ENCODE measurements at regions not wholly inside any gene's neighbourhood (a gene's known extent, or its start where the extent isn't known, plus 50 kb on each side); places are given as distances from the start of the nearest gene placed in this dataset.

DNA sequence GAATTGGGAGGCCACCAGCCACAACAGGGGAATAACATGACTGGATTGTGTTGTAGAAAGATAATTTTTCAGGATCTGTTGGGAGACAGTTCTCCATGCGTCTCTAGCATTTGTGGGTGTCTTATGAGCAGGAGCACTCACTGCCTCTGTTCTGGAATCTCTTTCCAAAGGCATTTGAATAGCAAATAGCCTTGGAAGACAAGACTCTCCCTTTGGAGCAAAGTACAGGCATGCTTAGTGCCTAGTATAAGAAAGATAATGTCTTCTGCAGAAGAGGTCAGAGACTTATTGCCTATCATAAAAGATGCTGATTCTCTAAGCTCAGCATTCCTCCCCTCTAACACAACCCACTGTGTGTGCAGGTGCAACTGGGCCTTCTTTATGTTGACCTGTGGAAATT lies 58.3 kb downstream of the VCPKMT start:
- no peak overlapping the region for H3K4me3 ChIP-seq (ENCODE audit: low read depth, low read length)
- CTCF ChIA-PET, result no interaction called here
- POLR2A ChIA-PET, result no interaction called here
- TF ChIP-seq, protein P1, sequence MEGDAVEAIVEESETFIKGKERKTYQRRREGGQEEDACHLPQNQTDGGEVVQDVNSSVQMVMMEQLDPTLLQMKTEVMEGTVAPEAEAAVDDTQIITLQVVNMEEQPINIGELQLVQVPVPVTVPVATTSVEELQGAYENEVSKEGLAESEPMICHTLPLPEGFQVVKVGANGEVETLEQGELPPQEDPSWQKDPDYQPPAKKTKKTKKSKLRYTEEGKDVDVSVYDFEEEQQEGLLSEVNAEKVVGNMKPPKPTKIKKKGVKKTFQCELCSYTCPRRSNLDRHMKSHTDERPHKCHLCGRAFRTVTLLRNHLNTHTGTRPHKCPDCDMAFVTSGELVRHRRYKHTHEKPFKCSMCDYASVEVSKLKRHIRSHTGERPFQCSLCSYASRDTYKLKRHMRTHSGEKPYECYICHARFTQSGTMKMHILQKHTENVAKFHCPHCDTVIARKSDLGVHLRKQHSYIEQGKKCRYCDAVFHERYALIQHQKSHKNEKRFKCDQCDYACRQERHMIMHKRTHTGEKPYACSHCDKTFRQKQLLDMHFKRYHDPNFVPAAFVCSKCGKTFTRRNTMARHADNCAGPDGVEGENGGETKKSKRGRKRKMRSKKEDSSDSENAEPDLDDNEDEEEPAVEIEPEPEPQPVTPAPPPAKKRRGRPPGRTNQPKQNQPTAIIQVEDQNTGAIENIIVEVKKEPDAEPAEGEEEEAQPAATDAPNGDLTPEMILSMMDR (IDR thresholded peaks at IDR 0.05; ENCODE audit: insufficient read depth, low read length, missing control alignments), result no peak
- no peak for DNase-seq (ENCODE audit: low read depth, low spot score)
